ENCODE measurements at regions not wholly inside any gene's neighbourhood (a gene's known extent, or its start where the extent isn't known, plus 50 kb on each side); places are given as distances from the start of the nearest gene placed in this dataset.

DNA sequence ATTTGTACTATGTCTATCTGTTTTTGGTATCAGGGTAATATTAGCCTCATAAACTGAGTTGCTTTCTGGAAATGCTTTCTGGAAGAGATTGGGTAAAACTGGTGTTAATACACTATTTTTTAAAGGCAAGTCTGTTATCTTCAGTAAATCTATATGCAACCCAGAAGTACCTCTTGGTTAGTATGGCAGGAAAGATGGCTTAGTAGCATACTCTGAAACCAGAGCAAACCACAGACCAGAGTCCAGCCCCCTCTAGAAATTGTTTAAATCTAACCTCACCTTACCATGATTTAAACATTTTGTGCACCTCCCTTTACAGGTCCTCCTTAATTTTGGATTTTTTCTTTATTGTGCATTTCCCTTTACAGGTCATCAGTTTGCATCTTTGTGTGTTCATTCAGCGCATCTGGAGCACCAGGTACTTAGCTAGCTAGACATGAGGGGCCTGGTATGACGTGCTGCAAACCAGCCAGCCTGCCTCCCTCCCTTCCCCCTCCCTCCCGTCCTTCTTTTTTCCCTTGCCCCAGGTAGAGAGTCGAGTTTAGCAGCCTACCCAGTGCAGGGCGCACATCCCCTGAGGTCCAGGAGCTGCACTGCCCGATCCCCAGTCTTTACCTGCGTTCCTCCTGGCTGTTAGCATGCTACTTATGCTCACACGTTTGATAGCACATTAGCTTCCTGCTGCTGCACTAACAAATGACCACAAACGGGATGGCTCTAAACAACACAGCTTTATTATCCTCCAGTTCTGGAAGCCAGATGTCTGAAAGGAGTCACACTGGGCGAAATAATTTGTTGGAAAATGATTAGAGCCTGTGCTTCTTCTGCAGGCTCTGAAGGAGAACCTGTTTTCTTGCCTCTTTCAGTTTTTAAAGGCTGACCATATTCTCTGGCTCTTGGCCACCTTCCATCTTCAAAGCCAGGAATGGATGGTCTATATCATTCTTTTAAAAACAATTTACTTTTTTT is 299.9 kb upstream of the HABP2 start:
- TF ChIP-seq, protein P1, sequence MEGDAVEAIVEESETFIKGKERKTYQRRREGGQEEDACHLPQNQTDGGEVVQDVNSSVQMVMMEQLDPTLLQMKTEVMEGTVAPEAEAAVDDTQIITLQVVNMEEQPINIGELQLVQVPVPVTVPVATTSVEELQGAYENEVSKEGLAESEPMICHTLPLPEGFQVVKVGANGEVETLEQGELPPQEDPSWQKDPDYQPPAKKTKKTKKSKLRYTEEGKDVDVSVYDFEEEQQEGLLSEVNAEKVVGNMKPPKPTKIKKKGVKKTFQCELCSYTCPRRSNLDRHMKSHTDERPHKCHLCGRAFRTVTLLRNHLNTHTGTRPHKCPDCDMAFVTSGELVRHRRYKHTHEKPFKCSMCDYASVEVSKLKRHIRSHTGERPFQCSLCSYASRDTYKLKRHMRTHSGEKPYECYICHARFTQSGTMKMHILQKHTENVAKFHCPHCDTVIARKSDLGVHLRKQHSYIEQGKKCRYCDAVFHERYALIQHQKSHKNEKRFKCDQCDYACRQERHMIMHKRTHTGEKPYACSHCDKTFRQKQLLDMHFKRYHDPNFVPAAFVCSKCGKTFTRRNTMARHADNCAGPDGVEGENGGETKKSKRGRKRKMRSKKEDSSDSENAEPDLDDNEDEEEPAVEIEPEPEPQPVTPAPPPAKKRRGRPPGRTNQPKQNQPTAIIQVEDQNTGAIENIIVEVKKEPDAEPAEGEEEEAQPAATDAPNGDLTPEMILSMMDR (tag by site-specific recombination; IDR thresholded peaks at IDR 0.05) = no peak
- TF ChIP-seq ZNF544 (tag by site-specific recombination; IDR thresholded peaks at IDR 0.05) (no peak), ZBTB21 (tag by site-specific recombination; IDR thresholded peaks at IDR 0.05) (no peak), MYNN (tag by site-specific recombination; IDR thresholded peaks at IDR 0.05; ENCODE audit: borderline replicate concordance) (no peak)

Measured in HEK293 (cell line).